ENCODE measurements at regions not wholly inside any gene's neighbourhood (a gene's known extent, or its start where the extent isn't known, plus 50 kb on each side); places are given as distances from the start of the nearest gene placed in this dataset.

DNA sequence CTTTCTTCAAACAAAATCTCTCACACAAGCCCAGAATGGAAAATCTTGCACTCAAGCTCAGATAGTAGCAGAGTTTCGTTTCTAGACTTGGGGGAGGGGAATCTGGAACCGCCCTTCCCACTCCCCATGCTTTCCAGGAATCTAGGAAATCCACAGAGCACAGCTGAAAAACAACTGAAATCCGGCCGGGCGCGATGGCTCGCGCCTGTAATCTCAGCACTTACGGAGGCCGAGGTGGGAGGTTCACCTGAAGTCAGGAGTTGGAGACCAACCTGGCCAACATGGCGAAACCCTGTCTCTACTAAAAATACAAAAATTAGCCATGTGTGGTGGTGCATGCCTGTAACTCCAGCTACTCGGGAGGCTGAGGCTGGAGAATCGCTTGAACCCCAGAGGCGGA, 127.3 kb upstream of the SLC34A2 start:
- no peak for TF ChIP-seq POLR2A (IDR thresholded peaks at IDR 0.05)
- TF ChIP-seq, protein P1, sequence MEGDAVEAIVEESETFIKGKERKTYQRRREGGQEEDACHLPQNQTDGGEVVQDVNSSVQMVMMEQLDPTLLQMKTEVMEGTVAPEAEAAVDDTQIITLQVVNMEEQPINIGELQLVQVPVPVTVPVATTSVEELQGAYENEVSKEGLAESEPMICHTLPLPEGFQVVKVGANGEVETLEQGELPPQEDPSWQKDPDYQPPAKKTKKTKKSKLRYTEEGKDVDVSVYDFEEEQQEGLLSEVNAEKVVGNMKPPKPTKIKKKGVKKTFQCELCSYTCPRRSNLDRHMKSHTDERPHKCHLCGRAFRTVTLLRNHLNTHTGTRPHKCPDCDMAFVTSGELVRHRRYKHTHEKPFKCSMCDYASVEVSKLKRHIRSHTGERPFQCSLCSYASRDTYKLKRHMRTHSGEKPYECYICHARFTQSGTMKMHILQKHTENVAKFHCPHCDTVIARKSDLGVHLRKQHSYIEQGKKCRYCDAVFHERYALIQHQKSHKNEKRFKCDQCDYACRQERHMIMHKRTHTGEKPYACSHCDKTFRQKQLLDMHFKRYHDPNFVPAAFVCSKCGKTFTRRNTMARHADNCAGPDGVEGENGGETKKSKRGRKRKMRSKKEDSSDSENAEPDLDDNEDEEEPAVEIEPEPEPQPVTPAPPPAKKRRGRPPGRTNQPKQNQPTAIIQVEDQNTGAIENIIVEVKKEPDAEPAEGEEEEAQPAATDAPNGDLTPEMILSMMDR (IDR thresholded peaks at IDR 0.05 in 8 of 11, conservative IDR thresholded peaks at IDR 0.05 in 3 of 11), result no peak
- no peak for TF ChIP-seq POLR2AphosphoS5 (IDR thresholded peaks at IDR 0.05)
